ENCODE measurements at regions not wholly inside any gene's neighbourhood (a gene's known extent, or its start where the extent isn't known, plus 50 kb on each side); places are given as distances from the start of the nearest gene placed in this dataset.

GRCh38 chr13:47008318-47008717 lies 111.5 kb upstream of the HTR2A start:
- DNase-seq: no peak
- 66 to 76% methylated on average over 2 of the region's 2 CpGs for WGBS, 2 donors
- intact Hi-C loops (cut with DNase I): no loop called here
- no peak overlapping the region for H3K4me3 ChIP-seq
- no peaks in the 10 kb centered on the region for H3K9me3 ChIP-seq
- H3K4me1 ChIP-seq: no peaks in the 10 kb centered on the region
- no peak for ATAC-seq
- no peaks in the 10 kb centered on the region for H3K27me3 ChIP-seq
- no peaks in the 10 kb centered on the region for H3K36me3 ChIP-seq (replicated peaks in 1 of 2; ENCODE audit: insufficient read depth in 1 of 2, low read depth in 2 of 2)
- no peak overlapping the region for H3K27ac ChIP-seq
- TF ChIP-seq POLR2A (IDR thresholded peaks at IDR 0.05): no peak
- TF ChIP-seq, protein P1, sequence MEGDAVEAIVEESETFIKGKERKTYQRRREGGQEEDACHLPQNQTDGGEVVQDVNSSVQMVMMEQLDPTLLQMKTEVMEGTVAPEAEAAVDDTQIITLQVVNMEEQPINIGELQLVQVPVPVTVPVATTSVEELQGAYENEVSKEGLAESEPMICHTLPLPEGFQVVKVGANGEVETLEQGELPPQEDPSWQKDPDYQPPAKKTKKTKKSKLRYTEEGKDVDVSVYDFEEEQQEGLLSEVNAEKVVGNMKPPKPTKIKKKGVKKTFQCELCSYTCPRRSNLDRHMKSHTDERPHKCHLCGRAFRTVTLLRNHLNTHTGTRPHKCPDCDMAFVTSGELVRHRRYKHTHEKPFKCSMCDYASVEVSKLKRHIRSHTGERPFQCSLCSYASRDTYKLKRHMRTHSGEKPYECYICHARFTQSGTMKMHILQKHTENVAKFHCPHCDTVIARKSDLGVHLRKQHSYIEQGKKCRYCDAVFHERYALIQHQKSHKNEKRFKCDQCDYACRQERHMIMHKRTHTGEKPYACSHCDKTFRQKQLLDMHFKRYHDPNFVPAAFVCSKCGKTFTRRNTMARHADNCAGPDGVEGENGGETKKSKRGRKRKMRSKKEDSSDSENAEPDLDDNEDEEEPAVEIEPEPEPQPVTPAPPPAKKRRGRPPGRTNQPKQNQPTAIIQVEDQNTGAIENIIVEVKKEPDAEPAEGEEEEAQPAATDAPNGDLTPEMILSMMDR (IDR thresholded peaks at IDR 0.05): no peak

DNA sequence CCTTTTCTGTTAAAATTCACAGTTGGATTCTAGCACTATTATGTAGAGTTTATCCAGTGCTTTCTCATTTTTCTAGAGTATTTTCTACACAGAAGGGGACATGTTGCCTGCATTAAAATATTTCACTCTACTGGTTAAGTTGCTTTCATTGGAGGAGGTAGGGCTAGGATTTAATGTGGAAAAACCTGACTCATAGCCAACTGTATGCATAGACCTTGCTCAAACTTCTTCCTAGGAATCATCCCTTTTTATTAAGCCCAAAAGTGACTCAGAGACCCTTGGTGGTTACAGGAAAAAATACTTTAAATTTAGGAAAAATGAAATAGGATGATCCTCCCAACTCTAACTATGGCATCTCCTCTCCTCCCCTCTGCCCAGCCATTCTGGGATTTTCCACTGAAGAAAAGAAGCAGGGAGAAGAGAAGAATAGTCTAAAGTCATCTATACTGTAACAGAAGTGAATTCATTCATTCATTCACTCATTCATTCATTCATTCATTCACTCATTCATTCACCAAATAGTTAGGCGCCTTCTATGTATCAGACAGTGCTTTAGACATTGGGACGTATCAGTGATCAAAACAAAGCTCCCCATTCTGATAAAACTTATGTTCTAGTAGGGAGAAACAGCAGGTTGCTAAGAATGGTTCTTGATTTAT lies 109.0 kb upstream of the HTR2A start:
- ATAC-seq (no peak), DNase-seq (no peak)
- Histone ChIP-seq H3K9me3 (no peaks in the 10 kb centered on the region), H3K4me3 (no peak overlapping the region), H3K27me3 (no peaks in the 10 kb centered on the region), H3K4me1 (no peaks in the 10 kb centered on the region), H3K36me3 (replicated peaks in 1 of 2; ENCODE audit: insufficient read depth in 1 of 2, low read depth in 2 of 2) (no peaks in the 10 kb centered on the region), H3K27ac (no peak overlapping the region)
- WGBS, 2 donors: 78 to 88% methylated on average over 2 of the region's 2 CpGs
- intact Hi-C loops (cut with DNase I): no loop called here
- no peak for TF ChIP-seq POLR2A (IDR thresholded peaks at IDR 0.05)
- TF ChIP-seq, protein P1 (IDR thresholded peaks at IDR 0.05): no peak

- TF ChIP-seq POLR2A (IDR thresholded peaks at IDR 0.05): no peak
- TF ChIP-seq, protein P1 (IDR thresholded peaks at IDR 0.05): no peak
- Histone ChIP-seq H3K27me3 (no peaks in the 10 kb centered on the region), H3K27ac (no peak overlapping the region), H3K4me1 (no peaks in the 10 kb centered on the region), H3K9me3 (no peaks in the 10 kb centered on the region), H3K4me3 (no peak overlapping the region), H3K36me3 (replicated peaks in 1 of 2; ENCODE audit: insufficient read depth in 1 of 2, low read depth in 2 of 2) (no peaks in the 10 kb centered on the region)
- intact Hi-C loops (cut with DNase I): no loop called here
- ATAC-seq (no peak), DNase-seq (no peak)
- 78 to 80% methylated on average over 1 of the region's 1 CpG for WGBS, 2 donors
Measured at GRCh38 chr13:47004540-47004939, 107.7 kb upstream of the HTR2A start.

DNA sequence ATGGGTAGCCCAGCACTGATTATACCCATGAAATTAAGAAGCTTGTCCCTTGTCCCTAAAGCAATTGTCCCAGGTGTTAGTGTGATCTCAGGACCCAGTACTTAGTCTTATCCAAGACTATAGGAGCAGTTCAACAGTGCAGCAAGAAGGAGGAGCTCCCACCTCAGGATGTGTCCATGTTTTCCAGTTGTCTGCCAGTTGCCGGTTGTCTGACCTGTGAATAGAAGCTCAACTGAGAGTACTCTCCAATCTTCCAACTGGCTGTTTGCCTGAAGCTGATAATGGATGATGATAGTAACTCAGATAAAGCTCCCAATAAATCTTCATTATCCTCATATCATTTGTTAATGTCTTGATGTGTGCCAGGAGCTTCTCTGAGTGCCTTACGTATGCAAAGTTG lies 107.2 kb upstream of the HTR2A start:
- Histone ChIP-seq H3K27ac (no peak overlapping the region), H3K27me3 (no peaks in the 10 kb centered on the region), H3K4me1 (no peaks in the 10 kb centered on the region), H3K9me3 (no peaks in the 10 kb centered on the region), H3K4me3 (no peak overlapping the region), H3K36me3 (replicated peaks in 1 of 2; ENCODE audit: insufficient read depth in 1 of 2, low read depth in 2 of 2) (no peaks in the 10 kb centered on the region)
- intact Hi-C loops (cut with DNase I): no loop called here
- no peak for ATAC-seq
- TF ChIP-seq, protein P1 (IDR thresholded peaks at IDR 0.05): no peak
- TF ChIP-seq POLR2A (IDR thresholded peaks at IDR 0.05): no peak
- WGBS, 2 donors: 23 to 35% methylated on average over 2 of the region's 2 CpGs
- DNase-seq: no peak

DNA sequence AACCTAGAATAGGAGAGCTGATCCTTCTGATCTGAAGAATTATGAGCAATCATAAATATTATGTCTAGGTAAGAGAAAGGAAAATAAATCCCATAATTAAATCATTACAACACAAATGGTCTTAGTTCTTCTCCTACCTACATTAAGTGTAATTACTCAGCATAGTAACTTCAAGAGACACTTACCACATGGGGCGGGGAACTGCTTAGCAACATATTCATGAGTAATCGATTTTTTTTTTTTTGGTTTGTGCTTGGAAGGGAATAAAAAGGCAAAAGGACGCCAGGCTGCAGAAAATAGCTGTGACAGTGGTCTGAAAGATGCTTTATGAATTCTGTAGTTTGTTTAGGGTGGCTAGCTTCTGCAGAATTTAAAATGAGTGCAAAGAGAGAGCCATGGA lies 103.3 kb upstream of the HTR2A start:
- DNase-seq (no peak), ATAC-seq (no peak)
- Histone ChIP-seq H3K4me1 (no peaks in the 10 kb centered on the region), H3K9me3 (no peaks in the 10 kb centered on the region), H3K36me3 (replicated peaks in 1 of 2; ENCODE audit: insufficient read depth in 1 of 2, low read depth in 2 of 2) (no peaks in the 10 kb centered on the region), H3K4me3 (no peak overlapping the region), H3K27ac (no peak overlapping the region), H3K27me3 (no peaks in the 10 kb centered on the region)
- TF ChIP-seq POLR2A (IDR thresholded peaks at IDR 0.05): no peak
- TF ChIP-seq, protein P1 (IDR thresholded peaks at IDR 0.05): no peak
- intact Hi-C loops (cut with DNase I): no loop called here
- 49 to 60% methylated on average over 3 of the region's 3 CpGs for WGBS, 2 donors
